PC-3 (cell line): ENCODE measurements at regions not wholly inside any gene's neighbourhood (a gene's known extent, or its start where the extent isn't known, plus 50 kb on each side); places are given as distances from the start of the nearest gene placed in this dataset.

Experiments used
- ATAC-seq: fragments of 200-7000 bp; cut with Tn5 transposase; 2 replicates; pipeline ENCODE4 v1.9.1; 2020; ENCODE audit warnings: mild to moderate bottlenecking, moderate library complexity
- BruUV-seq: library from RNA; stranded (reverse); fragments of 400-500 nt; replicated peaks from 2 replicates; lab custom pipeline; 2021; lab: Mats Ljungman, UMichigan
- CTCF ChIA-PET: fragments of 300-600 bp; sonication (Branson Sonifier 250); formaldehyde crosslinking; loops from one replicate; lab custom pipeline; 2022; ENCODE audit warnings: antibody characterized with exemption; lab: Charles Lee
- POLR2A ChIA-PET: fragments of 300-600 bp; sonication (Branson Sonifier 250); formaldehyde crosslinking; loops from one replicate; lab custom pipeline; 2022; ENCODE audit warnings: antibody characterized with exemption; ENCODE audit not compliant: unreplicated experiment; lab: Charles Lee
- DNase-seq: peaks from one replicate; pipeline ENCODE4 v3.0.0-alpha.2; 2015
- H2AFZ ChIP-seq: fragments of 300-600 bp; sonication (generic); 2 replicates; pipeline ENCODE4 v1.6.0; 2016; ENCODE audit warnings: antibody characterized with exemption, low read length
- H3F3A ChIP-seq: fragments of 300-600 bp; sonication (generic); one replicate; pipeline ENCODE4 v1.6.0; 2017; ENCODE audit warnings: antibody characterized with exemption, low read length, control low read depth, mild to moderate bottlenecking; ENCODE audit not compliant: unreplicated experiment
- H3K27ac ChIP-seq: fragments of 300-600 bp; sonication (generic); 2 replicates; pipeline ENCODE4 v1.5.1; 2016; ENCODE audit warnings: mild to moderate bottlenecking, low read length
- H3K27me3 ChIP-seq: fragments of 300-600 bp; sonication (generic); 2 replicates; pipeline ENCODE4 v1.6.1; 2016; ENCODE audit warnings: low read length, mixed read lengths
- H3K36me3 ChIP-seq: fragments of 300-600 bp; sonication (generic); 2 replicates; pipeline ENCODE4 v1.6.1; 2016; ENCODE audit warnings: low read depth, mixed run types, low read length, mixed read lengths
- H3K4me1 ChIP-seq: fragments of 300-600 bp; sonication (generic); 2 replicates; pipeline ENCODE4 v1.5.1; 2016; ENCODE audit warnings: low read length; ENCODE audit not compliant: insufficient read depth
- H3K4me2 ChIP-seq: fragments of 300-600 bp; sonication (generic); 2 replicates; pipeline ENCODE4 v1.6.0; 2016; ENCODE audit warnings: low read length
- H3K4me3 ChIP-seq: fragments of 300-600 bp; sonication (generic); 2 replicates; pipeline ENCODE4 v1.5.1; 2016; ENCODE audit warnings: mild to moderate bottlenecking, low read length, mixed read lengths
- H3K79me2 ChIP-seq: fragments of 300-600 bp; sonication (generic); 2 replicates; pipeline ENCODE4 v1.6.1; 2017; ENCODE audit warnings: low read length, mixed read lengths
- H3K9ac ChIP-seq: fragments of 300-600 bp; sonication (generic); 2 replicates; pipeline ENCODE4 v1.6.0; 2016; ENCODE audit warnings: mild to moderate bottlenecking, low read length
- H3K9me2 ChIP-seq: fragments of 300-600 bp; sonication (generic); replicated peaks from 2 replicates; pipeline ENCODE4 v1.6.1; 2016; ENCODE audit warnings: mixed run types, low read length, mixed read lengths
- H3K9me3 ChIP-seq: fragments of 300-600 bp; sonication (generic); 2 replicates; pipeline ENCODE4 v1.6.1; 2016; ENCODE audit warnings: low read length, mixed read lengths
- H4K20me1 ChIP-seq: fragments of 300-600 bp; sonication (generic); 2 replicates; pipeline ENCODE4 v1.6.1; 2016; ENCODE audit warnings: low read length, mixed read lengths
- CTCF ChIP-seq: fragments of 300-600 bp; sonication (generic); conservative IDR thresholded peaks from 2 replicates; pipeline ENCODE4 v1.5.1; 2017; ENCODE audit warnings: antibody characterized with exemption, low read depth, mild to moderate bottlenecking, low read length
- EZH2 ChIP-seq: fragments of 300-600 bp; sonication (generic); IDR thresholded peaks from one replicate; pipeline ENCODE4 v1.6.1; 2017; ENCODE audit warnings: antibody characterized with exemption, mild to moderate bottlenecking, low read length; ENCODE audit not compliant: unreplicated experiment
- EZH2phosphoT487 ChIP-seq: fragments of 300-600 bp; sonication (generic); IDR thresholded peaks from 2 replicates; pipeline ENCODE4 v1.6.1; 2018; ENCODE audit warnings: mild to moderate bottlenecking, antibody characterized with exemption, low read length, borderline replicate concordance
- intact Hi-C: fragments of 100-400 bp; cut with micrococcal nuclease; formaldehyde crosslinking; loops from 2 replicates; pipeline ENCODE4 v1.9.0; 2023

GRCh38 chr18:2360861-2361260 is 210.4 kb downstream of the METTL4 start:
- no peak overlapping the region for H2AFZ ChIP-seq
- TF ChIP-seq EZH2: no peak
- no peak for TF ChIP-seq CTCF
- no peak for TF ChIP-seq EZH2phosphoT487
- H3K4me1 ChIP-seq: no peaks in the 10 kb centered on the region
- ATAC-seq (no peak), DNase-seq (no peak)
- H3K36me3 ChIP-seq: no peaks in the 10 kb centered on the region
- no peak overlapping the region for H3K4me2 ChIP-seq
- no TSS peak for BruUV-seq
- H3F3A ChIP-seq: no peaks in the 10 kb centered on the region
- no peaks in the 10 kb centered on the region for H3K9me3 ChIP-seq
- H3K27me3 ChIP-seq: no peaks in the 10 kb centered on the region
- ChIA-PET POLR2A (no interaction called here), CTCF (no interaction called here)
- H3K9me2 ChIP-seq: no peaks in the 10 kb centered on the region
- H4K20me1 ChIP-seq: no peaks in the 10 kb centered on the region
- no peak overlapping the region for H3K27ac ChIP-seq
- intact Hi-C loops: no loop called here
- no peak overlapping the region for H3K4me3 ChIP-seq
- no peaks in the 10 kb centered on the region for H3K79me2 ChIP-seq
- no peak overlapping the region for H3K9ac ChIP-seq

- no peak for ATAC-seq
- intact Hi-C loops: no loop called here
These were observed 203.2 kb downstream of the METTL4 start for GRCh38 chr18:2368102-2368501.

More at GRCh38 chr18:2368102-2368501, 203.2 kb downstream of the METTL4 start:
- H3K4me3 ChIP-seq: no peak overlapping the region
- H3K9ac ChIP-seq: no peak overlapping the region
- no peaks in the 10 kb centered on the region for H3K79me2 ChIP-seq
- no TSS peak for BruUV-seq
- no peaks in the 10 kb centered on the region for H4K20me1 ChIP-seq
- no peaks in the 10 kb centered on the region for H3K9me2 ChIP-seq
- no peak for DNase-seq
- CTCF ChIA-PET: no interaction called here
- no peaks in the 10 kb centered on the region for H3K9me3 ChIP-seq
- no peaks in the 10 kb centered on the region for H3K36me3 ChIP-seq
- no peaks in the 10 kb centered on the region for H3K27me3 ChIP-seq
- no peak overlapping the region for H3K27ac ChIP-seq
- H2AFZ ChIP-seq: no peak overlapping the region
- H3K4me1 ChIP-seq: no peaks in the 10 kb centered on the region
- POLR2A ChIA-PET: no interaction called here
- no peak overlapping the region for H3K4me2 ChIP-seq
- H3F3A ChIP-seq: no peaks in the 10 kb centered on the region
- no peak for TF ChIP-seq EZH2
- no peak for TF ChIP-seq EZH2phosphoT487
- no peak for TF ChIP-seq CTCF
